HG02678 (cell line): ENCODE measurements at regions not wholly inside any gene's neighbourhood (a gene's known extent, or its start where the extent isn't known, plus 50 kb on each side); places are given as distances from the start of the nearest gene placed in this dataset.

Experiments
- ATAC-seq: cut with Tn5 transposase; IDR thresholded peaks from one replicate; pipeline ENCODE4 v1.9.1; 2021; ENCODE audit warnings: mild to moderate bottlenecking, moderate library complexity; ENCODE audit not compliant: unreplicated experiment

DNA sequence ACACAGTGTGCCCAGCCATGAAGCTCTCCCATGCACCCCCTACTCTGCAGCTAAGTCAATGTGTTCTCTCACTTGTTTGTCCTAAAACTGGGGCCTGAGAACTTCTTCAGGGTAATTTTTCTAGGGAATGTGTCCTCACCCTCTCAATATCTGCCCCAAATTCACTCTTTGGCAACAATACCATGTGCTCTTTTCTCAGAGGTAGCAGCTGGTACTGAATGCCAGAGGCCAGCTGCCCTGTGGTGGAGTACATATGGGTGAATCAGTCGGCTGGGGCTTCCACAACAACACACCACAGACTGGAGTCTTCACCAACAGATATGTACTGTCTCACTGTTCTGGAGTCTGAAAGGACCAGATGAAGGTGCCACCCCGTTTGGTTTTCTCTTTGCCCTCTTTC is 97.7 kb upstream of the TOP3B start:
- ATAC-seq = no peak

DNA sequence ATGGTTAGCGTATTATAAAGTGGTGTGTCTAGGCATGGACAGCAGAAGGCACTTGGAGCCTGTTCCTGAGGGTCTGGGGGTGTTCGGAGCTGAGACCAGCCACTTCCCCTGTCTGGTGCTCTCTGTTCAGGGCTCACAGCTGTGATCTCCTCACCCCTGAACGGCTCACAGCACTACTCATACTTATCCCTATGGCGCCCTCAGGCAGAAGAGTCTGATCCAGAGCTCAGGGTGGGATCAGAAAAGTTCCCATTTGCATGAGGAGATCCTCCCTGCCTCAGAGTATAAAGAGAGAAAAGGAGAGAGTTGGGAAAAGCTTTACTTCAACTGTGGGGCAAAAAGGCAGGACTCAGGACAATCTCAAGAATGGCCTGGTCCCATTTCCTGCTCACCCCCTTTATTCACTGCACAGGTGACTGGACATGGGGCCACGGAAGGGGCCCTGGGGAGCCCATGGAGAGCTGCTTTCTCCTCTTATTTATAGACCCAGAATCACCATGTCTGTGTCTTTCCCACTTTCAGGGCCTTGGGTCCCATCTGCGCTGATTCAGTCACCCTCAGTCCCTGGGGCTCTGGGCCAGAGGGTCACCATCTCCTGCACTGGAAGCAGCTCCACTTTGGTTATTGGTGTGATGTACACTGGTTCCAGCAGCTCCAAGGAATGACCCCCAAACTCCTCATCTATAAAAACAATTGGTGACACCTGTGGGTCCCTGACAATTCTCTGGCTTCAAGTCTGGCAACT is 97.0 kb upstream of the TOP3B start:
- no peak for ATAC-seq

DNA sequence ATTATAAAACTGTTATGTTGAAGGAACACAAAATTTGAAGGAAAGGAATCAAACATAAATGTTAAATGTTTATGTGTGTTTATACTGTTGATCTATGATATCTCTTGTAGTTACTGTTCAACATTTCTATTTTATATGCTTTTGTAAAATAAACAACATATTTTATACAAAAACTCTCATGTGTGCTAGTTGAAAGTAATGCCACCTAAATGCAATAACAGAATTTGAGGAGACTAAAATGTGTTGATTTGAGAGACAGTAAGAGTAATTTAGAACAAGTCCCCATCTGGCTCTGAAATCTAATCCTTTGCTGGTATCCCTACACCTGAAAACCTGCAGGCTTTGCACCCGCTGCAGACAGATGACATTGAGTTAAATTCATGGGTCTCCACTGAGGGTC is 95.7 kb upstream of the TOP3B start:
- ATAC-seq = no peak

DNA sequence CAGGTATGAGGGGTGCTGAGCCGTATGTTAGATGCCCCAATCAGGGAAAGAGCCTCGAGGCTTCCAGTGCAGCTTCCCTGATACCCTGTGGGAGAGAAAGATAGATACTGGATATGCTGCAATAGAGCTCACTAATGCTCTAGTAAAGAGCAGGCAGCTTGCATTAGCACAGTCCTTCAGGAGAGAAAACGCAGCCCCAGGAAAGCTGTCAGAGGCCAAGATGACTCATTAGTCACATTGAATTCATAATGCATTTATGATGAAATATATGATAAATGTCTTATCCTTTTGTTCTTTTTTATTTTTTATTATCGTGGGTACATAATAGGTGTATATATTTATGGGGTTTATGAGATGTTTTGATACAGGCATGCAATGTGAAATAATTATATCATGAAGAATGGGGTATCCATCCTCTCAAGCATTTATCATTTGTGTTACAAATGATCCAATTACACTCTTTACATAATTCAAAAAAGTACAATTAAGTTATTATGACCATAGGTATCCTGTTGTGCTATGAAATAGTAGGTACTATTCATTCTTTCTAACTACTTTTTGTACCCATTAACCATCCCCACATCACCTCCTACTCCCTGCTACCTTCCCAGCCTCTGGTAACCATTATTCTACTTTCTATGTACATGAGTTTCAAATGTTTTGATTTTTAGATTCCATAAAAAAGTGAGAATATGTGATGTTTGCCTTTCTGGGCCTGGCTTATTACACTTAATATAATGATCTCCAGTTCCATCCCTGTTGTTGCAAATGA is 94.5 kb upstream of the TOP3B start:
- ATAC-seq = no peak

DNA sequence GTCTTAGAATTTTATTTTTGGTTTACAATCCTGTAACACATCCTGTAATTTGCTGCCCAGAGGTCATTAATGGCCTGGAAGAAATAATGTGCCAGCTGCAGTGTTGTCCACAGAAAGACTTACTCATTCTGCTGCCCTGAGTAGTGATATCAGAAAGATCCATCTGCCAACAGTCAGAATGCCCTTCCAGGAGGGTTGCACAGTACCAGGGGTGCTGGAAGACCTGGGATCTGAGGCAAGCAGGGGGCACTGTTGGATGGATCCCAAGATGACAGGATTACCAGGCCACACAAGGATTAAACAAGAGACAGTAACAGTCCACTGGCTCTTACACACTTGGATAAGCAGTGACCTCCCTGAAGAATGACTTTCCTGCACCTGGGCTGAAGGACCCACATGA is 93.8 kb upstream of the TOP3B start:
- no peak for ATAC-seq

DNA sequence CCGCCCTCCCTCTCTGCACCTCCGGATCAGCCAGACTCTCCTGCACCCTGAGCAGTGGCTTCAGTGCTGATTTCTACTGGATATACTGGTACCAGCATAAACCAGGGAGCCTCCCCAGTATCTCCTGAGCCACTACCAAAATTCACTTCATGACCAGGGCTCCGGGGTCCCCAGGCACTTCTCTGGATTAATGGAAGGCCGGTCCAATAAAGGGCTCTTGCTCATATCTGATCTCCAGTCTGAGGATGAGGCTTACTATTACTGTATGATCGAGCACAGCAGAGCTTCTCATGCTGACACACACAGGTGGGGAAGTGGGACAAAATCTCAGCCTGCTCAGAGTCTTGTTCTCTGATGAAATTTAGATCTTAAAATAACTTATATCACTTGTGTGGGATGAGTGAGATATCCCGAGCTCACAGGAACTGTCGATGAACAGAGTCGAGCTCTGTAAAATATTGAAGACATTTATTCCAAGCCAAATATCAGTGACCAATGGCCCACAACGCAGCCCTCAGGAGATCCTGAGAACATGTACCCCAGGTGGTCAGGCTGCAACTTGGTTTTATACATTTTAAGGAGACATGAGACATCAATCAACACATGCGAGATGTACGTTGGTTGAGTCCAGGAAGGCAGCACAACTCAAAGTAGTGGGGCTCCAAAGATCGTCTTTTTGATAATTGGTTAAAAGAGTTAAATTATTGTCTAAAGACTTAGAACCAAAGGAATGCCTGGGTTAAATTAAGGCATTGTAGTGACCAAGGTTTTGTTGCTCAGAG is 93.0 kb upstream of the TOP3B start:
- no peak for ATAC-seq

DNA sequence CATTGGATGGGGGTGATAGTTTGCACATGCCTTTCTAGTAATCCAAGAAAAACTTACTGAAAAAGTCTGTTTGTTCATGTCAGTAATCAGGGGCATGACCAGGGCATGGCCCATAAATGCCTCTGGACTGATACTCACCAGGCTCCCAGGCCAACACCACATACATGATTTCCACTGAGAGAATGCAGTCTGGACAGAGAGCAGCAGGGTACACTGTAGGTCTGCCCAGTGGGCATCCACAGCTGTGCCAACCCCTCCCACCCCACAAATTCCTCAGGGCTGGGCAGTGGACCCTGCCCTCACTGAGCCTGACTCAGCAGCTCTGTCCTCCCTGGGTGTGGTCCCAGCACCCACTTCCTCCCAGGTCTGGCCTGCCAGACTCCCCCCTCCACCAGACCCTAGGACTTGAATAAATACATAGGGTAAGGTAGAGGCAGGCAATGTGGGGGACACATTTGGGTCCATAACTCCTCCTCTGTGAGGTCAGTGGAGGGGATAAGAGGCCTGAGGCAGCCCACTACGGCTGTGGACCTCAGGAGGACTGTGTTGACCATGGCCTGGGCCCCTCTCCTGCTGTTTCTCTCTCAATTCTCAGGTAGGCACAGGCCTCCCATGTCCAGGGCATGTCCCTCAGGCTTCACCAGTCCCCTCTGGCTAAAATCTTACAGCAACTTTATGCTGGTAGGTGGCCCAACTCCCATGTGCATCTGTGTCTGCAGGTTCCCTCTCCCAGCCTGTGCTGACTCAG is 92.2 kb upstream of the TOP3B start:
- ATAC-seq = no peak

DNA sequence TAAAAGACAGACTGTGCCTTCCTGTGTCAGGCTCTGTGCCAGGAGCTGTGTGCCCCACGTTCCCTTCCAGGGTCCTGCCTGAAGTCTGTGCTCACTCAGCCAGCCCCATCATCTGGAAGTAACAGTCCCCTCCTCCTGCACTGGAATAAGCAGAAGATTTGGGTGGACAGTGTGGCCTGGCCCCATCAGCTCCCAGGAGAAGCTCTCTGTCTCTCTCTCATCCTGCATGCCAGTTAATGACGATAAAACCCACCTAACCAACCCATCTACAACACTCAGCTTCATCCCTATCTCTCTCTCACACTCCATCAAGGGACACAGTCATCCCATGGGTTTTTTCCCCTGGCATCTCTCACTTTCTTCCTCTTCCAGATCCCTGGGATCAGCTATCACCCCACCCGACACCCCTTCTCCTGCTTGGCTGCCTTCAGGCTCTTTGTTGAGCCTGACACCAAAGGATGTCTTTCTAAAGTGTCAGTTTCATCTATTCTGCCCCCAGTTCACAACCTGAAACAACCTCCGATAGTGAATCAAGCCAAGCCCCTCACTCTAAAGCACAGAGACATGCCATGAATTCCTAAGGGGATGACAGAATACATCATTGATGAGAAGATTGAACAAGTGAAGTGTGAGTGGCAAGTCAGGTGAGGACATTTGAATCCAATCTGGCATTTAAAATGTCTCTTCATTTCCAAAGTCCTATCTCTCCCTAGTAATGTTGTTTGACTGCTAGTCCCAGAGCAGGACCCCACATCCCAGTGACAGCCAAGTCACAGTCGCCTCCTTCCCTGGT is 91.4 kb upstream of the TOP3B start:
- no peak for ATAC-seq

DNA sequence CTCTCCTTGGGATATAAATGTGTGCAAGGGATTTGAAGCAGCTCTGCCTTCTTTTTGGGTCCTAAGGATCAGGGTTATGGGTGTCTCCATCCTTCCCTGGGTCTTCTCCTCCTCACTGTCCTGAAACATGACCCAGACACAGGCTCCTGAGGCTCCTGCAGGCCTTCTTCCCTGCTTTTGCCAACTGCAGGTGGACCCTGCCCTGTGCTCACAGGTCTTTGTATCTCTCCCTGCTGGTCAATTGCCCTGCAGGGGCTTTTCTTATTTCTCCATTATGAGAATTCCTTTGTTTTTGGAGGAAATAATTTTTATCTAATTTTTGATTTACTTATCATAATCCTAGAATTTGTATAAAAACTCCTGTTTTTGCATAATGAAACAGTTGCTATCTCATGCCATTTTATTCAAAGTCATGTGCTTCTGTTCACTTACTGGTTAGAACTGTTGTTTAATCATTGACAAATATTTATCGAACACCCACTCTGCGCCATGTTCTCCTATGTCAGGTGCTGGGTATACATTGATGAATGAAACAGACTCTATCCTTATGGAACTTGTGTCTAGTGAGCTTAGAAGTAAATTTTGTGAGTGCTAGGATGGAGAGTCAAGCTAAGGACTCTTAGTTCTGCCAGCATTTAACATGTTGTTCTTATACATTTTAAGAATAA is 89.7 kb upstream of the TOP3B start:
- ATAC-seq = no peak

DNA sequence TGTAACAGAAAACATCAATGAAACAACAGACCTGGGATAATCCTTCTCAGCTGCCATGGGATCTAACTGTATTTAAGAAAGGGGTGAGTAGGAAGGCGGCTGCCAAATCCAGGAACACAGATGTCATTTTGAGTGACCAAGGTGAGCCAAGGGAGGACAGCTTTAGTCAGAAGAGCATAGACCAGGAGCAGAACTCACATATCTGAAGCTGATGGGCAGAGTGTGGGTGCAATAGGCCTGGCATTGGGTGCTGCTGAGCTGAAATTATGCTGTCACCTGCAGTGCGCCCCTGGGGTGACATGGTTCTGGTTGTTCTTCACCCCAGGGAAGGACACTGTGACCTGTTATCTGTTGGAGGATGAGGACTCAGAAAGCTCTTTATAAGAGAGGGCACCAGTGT is 88.9 kb upstream of the TOP3B start:
- ATAC-seq = no peak

DNA sequence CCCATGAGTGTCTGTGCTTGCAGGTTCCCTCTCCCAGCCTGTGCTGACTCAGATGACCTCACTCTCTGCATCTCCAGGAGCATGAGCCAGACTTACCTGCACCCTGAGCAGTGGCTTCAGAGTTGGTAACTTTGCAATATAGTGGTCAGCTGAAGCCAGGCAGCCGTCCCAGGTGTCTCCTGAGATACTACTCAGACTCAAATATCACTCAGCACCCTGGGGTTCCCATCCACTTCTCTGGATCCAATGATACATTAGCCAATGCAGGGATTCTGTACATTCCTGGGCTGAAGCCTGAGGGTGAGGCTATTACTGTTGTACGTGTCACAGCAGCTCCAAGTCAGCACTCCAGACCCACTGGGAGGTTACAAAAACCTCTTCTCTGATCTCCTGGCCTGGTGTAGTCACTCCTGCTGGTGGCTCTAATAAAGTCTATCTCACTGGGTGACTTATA is 87.8 kb upstream of the TOP3B start:
- no peak for ATAC-seq

DNA sequence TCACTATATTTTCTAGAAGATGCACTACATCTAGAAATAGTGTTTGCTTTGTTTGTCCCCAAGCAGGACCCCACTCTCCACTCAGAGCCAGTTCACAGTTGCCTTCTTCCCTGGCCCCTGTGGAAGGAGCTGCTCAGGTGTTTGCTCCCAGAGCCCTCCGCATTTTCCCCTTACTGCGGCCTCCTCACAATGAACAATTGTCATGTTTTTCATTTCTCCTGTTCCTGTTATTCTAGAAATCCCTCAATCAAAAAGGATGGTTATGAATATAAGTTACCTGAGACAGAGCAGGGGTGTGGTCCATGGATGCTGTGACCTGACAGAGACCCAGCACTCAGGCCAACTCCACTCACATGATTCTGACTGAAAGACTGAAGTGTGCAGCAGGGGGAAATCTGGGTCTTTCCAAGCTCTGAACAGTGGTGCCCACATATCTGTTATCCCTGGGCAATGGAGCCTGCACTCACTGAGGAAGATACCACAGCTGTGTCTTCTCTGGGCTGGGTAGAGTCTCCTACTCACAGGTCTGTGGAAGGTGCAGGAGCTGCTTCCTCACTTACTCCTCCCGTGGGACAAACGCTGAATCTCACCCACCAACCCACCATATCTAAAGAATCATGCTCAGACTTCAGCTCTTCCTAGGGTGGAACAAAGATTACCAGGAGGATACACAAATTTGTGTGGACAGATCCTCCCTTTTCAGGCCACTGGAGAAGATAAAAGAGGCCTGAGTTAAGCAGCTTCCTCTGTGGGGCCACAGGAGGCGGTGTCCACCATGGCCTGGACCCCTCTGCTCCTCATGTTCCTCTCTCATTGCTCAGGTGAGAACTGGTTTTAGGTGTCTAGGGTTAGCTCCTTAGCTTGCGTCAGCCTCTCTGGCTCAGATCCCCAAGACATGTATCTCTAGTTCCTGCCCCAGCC is 87.1 kb upstream of the TOP3B start:
- no peak for ATAC-seq

DNA sequence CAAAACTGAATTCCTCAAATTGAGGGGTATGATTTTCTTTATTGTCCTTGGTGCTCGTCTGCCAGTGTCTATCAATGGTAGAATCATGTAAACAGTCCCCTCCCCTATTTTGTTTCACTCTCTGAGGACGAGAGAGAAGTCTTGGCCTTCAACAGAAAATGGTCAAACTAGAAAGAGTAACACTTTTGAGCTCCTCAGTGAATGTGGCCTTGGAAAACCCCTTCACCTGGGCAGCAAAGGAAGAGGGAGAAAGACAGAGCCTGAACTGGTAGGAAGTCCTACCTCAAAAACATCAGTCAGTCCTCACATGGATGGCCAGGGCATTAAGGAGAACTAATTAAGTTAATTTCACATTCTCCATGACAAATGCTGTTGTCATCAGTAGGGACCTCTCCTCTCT is 86.1 kb upstream of the TOP3B start:
- no peak for ATAC-seq

DNA sequence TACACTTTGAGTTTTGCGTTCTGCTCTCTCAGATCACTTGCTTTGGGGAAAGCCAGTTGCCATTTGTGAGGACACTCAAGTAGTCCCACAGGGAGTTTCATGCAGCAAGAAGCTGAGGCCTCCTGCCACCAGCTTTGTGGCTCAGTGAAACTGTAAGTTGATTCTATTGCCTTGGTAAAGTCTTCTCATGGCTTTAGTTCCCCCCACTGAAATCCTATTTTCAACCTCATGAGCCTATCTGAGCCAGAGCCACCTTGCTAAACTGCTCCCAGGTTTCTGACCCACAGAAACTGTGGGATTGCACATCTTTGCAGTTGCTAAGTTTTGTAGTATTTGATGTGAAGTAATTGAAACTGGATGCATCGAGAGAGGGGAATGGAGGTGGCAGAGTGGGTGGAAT is 85.4 kb upstream of the TOP3B start:
- no peak for ATAC-seq

DNA sequence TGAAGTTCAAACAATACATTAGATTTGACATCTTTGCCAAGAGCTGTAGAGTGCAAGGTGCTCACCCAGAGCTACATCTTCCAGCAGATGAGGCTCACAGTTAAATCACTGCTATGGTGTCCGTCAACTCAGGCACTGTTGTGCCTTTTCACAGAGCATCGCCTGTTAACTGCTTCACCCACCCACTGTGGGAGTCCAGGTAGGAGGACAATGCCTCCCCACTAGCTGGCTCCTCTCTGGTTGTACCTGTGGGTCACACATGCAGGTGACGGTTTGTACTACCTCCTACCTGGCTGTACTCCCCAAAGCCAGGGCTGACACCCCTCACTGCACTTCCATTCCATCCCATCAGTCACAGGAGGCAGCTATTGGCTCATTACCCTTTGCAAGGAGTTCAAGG is 84.6 kb upstream of the TOP3B start:
- no peak for ATAC-seq

DNA sequence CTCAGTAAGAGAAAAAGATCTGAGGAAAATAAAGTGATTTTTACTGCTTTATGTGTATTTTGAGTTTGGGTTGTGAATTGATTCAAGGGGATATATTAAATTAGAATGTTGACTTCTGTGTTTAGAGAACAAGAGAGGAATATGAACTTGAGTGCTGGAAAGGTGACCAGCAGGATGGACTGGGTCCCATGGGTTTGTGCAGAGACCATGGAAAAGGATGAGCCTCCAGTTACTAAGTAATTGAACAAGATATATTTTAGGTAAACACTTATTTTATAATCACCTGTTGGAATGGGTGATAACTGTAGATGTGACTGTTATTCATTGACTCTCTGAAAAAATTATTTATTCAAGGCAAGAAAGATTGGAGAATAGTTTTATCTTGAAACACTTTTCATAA is 82.0 kb upstream of the TOP3B start:
- no peak for ATAC-seq

DNA sequence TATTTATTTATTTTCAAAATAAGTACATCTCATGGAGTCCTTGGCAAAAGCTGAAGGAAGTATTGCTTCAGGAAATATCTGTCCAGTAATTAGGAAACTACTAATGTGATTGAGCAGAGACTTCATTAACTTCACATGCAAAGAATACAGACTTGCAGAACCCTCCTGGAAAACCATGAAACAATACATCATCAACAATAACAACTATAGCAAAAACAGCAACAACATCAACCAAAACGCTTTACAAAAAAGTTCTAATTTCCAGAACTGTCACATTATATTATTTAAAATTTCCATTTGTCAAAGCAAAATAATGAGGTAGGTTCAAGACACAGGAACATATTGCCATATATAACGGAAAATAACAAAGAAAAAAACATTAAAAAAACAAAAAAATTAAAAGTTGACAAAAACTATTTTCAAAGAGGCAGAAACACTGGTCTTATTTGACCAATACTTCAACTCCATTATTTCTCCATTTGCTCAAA is 79.8 kb upstream of the TOP3B start:
- ATAC-seq = no peak
